Neural crest cell (in vitro differentiated cells): ENCODE measurements at regions not wholly inside any gene's neighbourhood (a gene's known extent, or its start where the extent isn't known, plus 50 kb on each side); places are given as distances from the start of the nearest gene placed in this dataset.
A peak's percentile ranks its signal among the peaks of the same experiment; 100 is the strongest.

Experiments used
- DNase-seq: peaks from one replicate; pipeline ENCODE4 v3.0.0; 2021; ENCODE audit warnings: low read depth, mixed read lengths, low spot score
- H3K27ac Mint-ChIP-seq: one replicate; pipeline ENCODE4 v1.8.0; 2021; ENCODE audit warnings: mild to moderate bottlenecking, mixed read lengths; ENCODE audit not compliant: unreplicated experiment
- H3K27me3 Mint-ChIP-seq: 2 replicates; pipeline ENCODE4 v1.8.0; 2021; ENCODE audit warnings: low read depth, mild to moderate bottlenecking, mixed read lengths
- H3K36me3 Mint-ChIP-seq: 2 replicates; pipeline ENCODE4 v1.8.0; 2021; ENCODE audit warnings: low read depth, mild to moderate bottlenecking, mixed read lengths
- H3K4me1 Mint-ChIP-seq: 2 replicates; pipeline ENCODE4 v1.8.0; 2021; ENCODE audit warnings: mixed read lengths
- H3K4me3 Mint-ChIP-seq: one replicate; pipeline ENCODE4 v1.8.0; 2021; ENCODE audit warnings: mild to moderate bottlenecking, mixed read lengths
- H3K9me3 Mint-ChIP-seq: 2 replicates; pipeline ENCODE4 v1.8.0; 2021; ENCODE audit warnings: mixed read lengths
- CTCF ChIP-seq: fragments of 200-600 bp; sonication (generic); conservative IDR thresholded peaks from 2 replicates; pipeline ENCODE4 v1.5.0; 2021; ENCODE audit warnings: antibody characterized with exemption, mild to moderate bottlenecking

- Mint-ChIP-seq H3K4me1 (peaks cover 23% of the 10 kb centered on the region), H3K36me3 (peaks cover 11% of the 10 kb centered on the region), H3K9me3 (peaks cover 13% of the 10 kb centered on the region), H3K4me3 (no peak overlapping the region), H3K27ac (no peak overlapping the region), H3K27me3 (no peaks in the 10 kb centered on the region)
- TF ChIP-seq CTCF: no peak
- DNase-seq: no peak
These were observed 209.3 kb upstream of the CTBP2 start for GRCh38 chr10:125369382-125370326.

GRCh38 chr10:125368146-125368545 is 207.8 kb upstream of the CTBP2 start:
- H3K27me3 Mint-ChIP-seq: no peaks in the 10 kb centered on the region
- peaks cover 35% of the 10 kb centered on the region for H3K4me1 Mint-ChIP-seq
- no peak for DNase-seq
- TF ChIP-seq CTCF: no peak
- peaks cover 21% of the 10 kb centered on the region for H3K9me3 Mint-ChIP-seq
- no peak overlapping the region for H3K4me3 Mint-ChIP-seq
- no peak overlapping the region for H3K27ac Mint-ChIP-seq
- H3K36me3 Mint-ChIP-seq: peaks cover 12% of the 10 kb centered on the region

GRCh38 chr10:125363791-125364190 is 203.4 kb upstream of the CTBP2 start:
- Mint-ChIP-seq H3K36me3 (peaks cover 11% of the 10 kb centered on the region), H3K4me3 (peak overlapping the region; percentile 15), H3K9me3 (peaks cover 24% of the 10 kb centered on the region), H3K27ac (peak overlapping the region; percentile 57), H3K27me3 (no peaks in the 10 kb centered on the region), H3K4me1 (peaks cover 25% of the 10 kb centered on the region)
- no peak for TF ChIP-seq CTCF
- DNase-seq: peak; percentile 14

- Mint-ChIP-seq H3K4me3 (no peak overlapping the region), H3K27ac (no peak overlapping the region), H3K4me1 (peaks cover 25% of the 10 kb centered on the region), H3K36me3 (peaks cover 12% of the 10 kb centered on the region), H3K27me3 (no peaks in the 10 kb centered on the region), H3K9me3 (peaks cover 24% of the 10 kb centered on the region)
- DNase-seq: no peak
- TF ChIP-seq CTCF: no peak
These were observed 202.6 kb upstream of the CTBP2 start for GRCh38 chr10:125362950-125363349.

- Mint-ChIP-seq H3K9me3 (peaks cover 23% of the 10 kb centered on the region), H3K27me3 (no peaks in the 10 kb centered on the region), H3K4me1 (peaks cover 18% of the 10 kb centered on the region), H3K27ac (no peak overlapping the region), H3K4me3 (no peak overlapping the region), H3K36me3 (peaks cover 5% of the 10 kb centered on the region)
- TF ChIP-seq CTCF: no peak
- DNase-seq: no peak
These were observed 199.0 kb upstream of the CTBP2 start for GRCh38 chr10:125359401-125359800.
